GM10266 (cell line): ENCODE measurements at regions not wholly inside any gene's neighbourhood (a gene's known extent, or its start where the extent isn't known, plus 50 kb on each side); places are given as distances from the start of the nearest gene placed in this dataset.

Experiments used
- DNase-seq: peaks from one replicate; pipeline ENCODE4 v3.0.0; 2012; ENCODE audit errors: extremely low spot score
- CTCF ChIP-seq: IDR thresholded peaks from 2 replicates; pipeline ENCODE4 v1.5.1; 2012; ENCODE audit warnings: mild to moderate bottlenecking, low read depth; ENCODE audit not compliant: control insufficient read depth, insufficient read depth; ENCODE audit errors: missing control alignments

GRCh38 chr9:13734601-13735000 is 455.1 kb upstream of the MPDZ start:
- DNase-seq = no peak
- TF ChIP-seq CTCF = no peak

GRCh38 chr9:13732290-13732689 is 452.8 kb upstream of the MPDZ start:
- TF ChIP-seq CTCF = no peak
- no peak for DNase-seq

- DNase-seq = no peak
- no peak for TF ChIP-seq CTCF
These were observed 452.1 kb upstream of the MPDZ start for GRCh38 chr9:13731637-13732036.

- no peak for DNase-seq
- TF ChIP-seq CTCF = no peak
These were observed 450.5 kb upstream of the MPDZ start for GRCh38 chr9:13729955-13730354.

- DNase-seq = no peak
- TF ChIP-seq CTCF = no peak
These were observed 449.7 kb upstream of the MPDZ start for GRCh38 chr9:13728917-13729811.

- no peak for TF ChIP-seq CTCF
- no peak for DNase-seq
These were observed 448.6 kb upstream of the MPDZ start for GRCh38 chr9:13728131-13728530.

GRCh38 chr9:13726746-13727145 is 447.3 kb upstream of the MPDZ start:
- DNase-seq = no peak
- TF ChIP-seq CTCF = no peak
